Activated T-cell treated with anti-CD3 and anti-CD28 coated beads for 24 hours (primary cell): ENCODE measurements at regions not wholly inside any gene's neighbourhood (a gene's known extent, or its start where the extent isn't known, plus 50 kb on each side); places are given as distances from the start of the nearest gene placed in this dataset.

Experiments used
- DNase-seq: peaks from one replicate; pipeline ENCODE4 v3.0.0-alpha.2; 2020; ENCODE audit warnings: low read depth

GRCh38 chr5:56587381-56588130, 227.8 kb upstream of the MAP3K1 start:
- no peak for DNase-seq

DNA sequence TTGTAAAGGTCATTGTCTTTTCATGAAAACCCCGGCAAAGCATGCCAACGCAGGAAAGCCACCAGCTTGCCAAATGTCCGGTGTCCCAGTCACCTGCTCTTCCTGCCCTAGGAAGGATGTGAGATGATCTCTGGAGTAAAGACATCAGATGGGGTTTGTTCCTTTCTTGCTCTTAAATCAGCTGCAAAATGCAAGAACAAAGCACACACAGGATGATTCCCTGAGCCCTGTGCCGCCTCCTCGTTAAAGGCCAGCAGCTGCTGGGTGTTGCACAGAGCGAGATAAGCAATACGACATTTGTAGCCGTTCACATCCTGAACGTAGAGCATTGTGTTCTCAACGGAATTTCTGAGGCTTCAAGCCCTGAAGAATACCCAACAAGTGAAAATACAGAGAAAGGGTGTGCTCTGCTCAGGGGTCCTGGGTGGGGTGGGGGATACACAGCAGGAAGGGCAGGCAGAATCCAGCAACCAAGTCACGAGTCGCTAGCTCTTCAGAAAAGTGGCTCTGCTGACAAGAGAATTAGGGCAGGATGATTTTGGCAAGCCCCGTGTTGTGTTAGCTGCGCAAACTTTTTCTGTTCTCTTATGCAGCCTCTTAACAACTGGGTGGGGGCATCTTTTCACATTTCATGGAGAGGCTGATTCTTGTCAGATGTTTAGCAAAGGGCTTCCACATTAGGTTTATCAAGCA, 229.2 kb upstream of the MAP3K1 start:
- DNase-seq, result no peak

GRCh38 chr5:56585461-56585860, 229.9 kb upstream of the MAP3K1 start:
- DNase-seq, result no peak

- no peak for DNase-seq
Measured at GRCh38 chr5:56581426-56581825, 233.9 kb upstream of the MAP3K1 start.

DNA sequence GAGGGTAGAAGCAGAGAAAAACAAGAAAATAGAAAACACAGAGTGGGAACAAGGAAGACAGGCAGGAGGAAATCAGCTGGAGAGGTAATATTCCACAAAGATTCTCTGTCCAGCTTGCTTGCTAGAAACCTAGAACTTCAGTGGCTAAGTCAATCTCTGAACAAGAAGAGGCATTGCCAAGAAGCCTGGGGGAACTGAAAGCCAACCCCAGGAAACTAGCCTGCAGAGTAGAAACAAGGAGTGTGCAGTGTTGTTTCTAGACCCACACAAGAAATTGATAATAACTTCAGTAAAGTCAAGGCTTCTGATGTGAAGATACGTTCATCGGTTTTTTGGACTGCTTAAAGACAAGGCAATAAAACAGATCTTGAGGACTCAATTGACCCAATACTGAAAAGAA, 234.5 kb upstream of the MAP3K1 start:
- DNase-seq, result no peak

DNA sequence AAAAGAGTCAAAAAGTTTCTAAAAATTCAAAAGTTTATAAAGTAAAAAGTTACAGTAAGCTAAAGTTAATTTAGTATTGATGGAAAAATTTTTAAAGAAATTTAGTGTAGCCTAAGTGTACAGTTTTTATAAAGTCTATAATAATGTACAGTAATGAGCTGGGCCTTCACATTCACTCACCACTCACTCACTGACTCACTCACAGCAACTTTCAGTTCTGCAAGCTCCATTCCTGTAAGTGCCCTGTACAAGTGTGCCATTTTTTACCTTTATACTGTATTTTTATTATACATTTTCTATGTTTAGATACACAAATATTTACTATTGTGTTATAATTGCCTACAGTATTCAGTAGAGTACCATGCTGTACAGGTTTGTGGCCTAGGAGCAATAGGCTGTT, 239.5 kb upstream of the MAP3K1 start:
- no peak for DNase-seq

DNA sequence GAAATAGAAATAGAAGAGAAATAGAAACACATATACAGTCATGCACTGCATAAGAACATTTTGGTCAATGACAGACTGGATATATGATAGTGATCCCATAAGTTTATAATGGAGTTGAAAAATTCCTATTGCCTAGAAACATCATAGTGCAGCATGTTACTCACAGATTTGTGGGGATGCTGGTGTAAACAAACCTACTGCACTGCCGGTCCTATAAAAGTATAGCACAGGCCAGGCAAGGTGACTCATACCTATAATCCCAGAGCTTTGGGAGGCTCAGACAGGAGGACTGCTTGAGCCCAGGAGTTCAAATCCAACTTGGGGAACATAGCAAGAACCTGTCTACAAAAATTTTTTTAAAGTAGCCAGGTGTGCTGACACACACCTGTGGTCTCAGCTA, 240.6 kb upstream of the MAP3K1 start:
- no peak for DNase-seq

DNA sequence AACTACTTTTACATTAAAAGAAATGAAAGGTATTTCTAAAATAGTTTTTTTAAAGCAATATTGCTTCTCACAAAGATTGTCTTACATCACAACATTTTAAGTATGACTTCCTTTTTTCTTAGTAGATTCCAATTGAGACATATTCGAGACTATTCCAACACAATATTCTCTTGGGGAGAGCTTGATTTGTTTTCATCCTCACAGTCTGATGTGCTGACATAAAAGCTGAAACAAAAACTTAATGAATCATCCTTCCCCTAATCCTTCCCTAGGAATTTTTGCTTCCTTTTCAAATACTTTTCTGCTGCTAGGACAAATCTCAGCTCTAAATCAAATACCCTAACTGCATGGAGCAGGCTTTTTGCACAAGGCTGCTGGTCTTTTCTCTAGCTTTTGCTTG, 245.8 kb upstream of the MAP3K1 start:
- no peak for DNase-seq

DNA sequence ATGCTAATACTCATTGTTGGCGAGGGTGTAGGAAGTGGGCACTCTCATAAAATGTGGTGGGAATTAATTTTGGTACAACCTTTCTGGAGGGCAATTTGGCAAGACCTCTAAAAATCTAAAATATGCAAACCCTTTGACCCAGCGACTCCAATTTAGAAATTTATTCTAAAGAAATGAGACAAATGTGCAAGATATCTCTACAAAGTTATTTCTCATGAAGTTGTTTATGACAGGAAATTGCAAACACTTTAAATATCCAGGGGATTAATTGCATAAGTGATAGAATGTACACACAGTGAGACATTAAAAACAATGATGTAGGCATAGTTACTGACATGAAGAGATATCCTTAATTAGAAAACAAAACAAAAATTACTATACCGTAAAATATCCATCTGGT, 246.3 kb upstream of the MAP3K1 start:
- DNase-seq, result no peak

- DNase-seq, result no peak
Measured at GRCh38 chr5:56567278-56567677, 248.1 kb upstream of the MAP3K1 start.

DNA sequence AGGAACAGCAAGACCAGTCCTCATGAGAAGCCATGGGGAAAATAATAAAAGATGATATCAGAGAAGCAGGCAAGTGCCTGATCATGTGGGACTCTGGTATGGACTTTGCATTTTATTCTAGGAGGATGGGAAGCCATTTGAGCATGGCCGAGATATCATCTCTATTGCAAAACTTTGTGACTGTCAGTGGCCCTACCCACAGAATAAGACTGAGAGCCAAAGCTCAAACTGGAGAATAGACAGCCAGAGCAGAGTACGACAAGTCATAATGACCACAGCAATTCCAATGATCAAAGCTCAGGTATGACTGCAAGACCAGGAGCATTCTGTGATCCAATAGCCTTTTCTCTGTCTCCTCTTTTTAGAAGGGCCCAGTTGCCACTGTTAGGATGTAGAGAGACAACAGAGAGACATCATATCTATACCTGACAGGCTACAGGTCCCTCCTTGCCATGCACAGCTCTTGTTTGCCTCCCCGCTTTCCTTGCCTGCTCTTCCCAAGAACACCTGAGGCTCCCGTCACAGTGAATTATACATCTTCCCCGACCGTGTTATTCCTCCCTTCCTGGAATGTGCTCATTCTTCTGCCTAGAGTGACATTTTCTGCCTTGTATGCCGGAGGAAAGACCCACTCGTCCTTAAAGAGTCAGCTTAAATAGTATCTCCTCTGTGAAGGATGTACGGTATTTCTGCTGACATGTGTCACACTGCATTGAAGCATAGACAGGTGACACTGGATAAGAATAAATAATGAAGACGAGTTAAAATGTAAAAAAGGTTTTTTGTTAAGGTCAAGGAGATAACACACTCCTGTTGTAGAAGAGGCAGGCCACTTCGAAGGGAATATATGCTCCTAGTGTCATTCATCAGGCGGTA, 248.7 kb upstream of the MAP3K1 start:
- DNase-seq, result no peak

- DNase-seq, result no peak
Measured at GRCh38 chr5:56565644-56566043, 249.7 kb upstream of the MAP3K1 start.

- no peak for DNase-seq
Measured at GRCh38 chr5:56565283-56565615, 250.1 kb upstream of the MAP3K1 start.

GRCh38 chr5:56564541-56565282, 250.6 kb upstream of the MAP3K1 start:
- DNase-seq, result no peak

DNA sequence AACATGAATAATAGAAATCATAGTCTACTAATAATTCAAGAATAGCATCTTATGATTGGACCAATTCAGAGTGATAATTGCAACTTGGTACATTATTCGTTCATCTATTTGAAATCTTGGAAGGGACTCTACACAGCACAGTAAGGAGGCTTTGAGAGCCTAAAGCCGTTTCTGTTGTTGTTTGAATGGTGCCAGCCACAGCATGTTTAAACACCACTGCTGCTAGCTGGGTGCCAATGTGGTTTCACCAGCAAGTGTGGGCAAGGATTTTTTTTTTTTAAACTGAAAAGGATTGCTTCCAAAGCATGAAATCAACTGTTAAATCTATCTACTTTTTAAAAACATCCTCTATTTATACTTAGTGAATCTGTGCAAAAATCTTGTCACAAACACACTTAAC, 253.9 kb upstream of the MAP3K1 start:
- no peak for DNase-seq

GRCh38 chr5:56558131-56558745, 257.1 kb upstream of the MAP3K1 start:
- no peak for DNase-seq

DNA sequence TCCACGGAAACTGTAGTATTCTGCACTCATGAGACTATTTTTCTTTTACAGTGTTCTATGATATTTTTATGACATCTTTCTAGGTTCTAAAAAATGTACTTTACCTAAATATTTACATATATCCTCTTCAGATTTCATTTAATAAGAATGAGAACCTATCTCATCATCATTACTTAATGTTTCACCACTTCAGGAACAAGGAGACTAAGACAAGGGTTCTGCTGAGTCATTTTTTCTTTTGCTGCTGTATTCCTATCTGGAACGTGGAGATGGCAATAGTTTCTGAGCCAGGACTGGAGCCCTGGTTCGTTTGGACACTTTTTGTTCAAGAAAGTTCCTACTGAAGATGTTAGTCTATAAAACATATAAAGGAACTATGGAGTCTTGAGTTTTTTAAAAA, 258.2 kb upstream of the MAP3K1 start:
- no peak for DNase-seq

DNA sequence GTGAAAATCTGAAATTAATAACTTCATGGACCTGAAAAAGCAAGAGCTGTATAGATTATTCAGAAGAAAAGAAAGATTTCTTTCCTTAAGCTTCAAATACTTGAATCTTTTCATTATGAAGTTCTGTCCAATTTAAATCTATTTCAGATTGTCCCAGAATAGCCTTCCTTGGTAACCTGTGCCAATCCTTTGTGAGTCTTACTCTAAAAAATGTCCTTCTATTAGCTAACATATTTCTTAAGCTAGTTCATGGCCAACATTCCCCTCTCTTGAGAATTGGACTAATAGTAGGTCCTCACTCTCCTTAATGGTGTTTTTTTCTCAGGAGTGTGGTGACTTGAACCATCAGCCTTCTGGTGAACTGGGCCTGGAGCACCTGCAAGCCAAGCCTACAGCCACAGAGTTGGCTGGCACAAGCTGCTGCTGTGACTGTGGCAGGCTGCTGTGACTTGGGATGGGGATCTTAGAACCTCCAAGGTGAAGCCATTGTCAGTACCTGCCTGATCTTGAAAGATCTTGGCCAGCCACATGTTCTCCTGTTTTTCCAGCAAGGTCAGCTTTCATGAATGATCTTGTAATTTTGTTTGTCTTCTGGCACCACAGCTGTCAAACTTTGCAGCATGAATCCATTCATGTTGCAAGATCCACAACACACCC, 262.6 kb upstream of the MAP3K1 start:
- no peak for DNase-seq

DNA sequence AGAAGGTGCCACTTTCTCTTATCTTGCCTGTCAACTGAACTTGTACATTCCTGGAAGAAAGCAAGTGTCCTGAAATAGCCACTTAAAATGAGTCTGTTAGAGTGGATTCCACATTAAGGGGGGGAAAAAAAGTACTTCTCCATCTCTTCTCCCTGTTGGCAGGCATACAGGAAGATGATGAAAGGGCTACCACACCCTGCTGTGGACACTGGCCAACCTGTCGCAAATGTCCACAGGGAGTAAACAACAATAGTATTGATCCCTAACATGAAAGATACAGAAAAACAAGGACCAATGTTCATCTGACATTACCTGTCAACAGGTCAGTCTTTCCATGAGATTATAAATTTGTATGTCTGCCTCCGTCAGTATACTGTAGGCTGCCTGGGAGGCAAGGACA, 265.1 kb upstream of the MAP3K1 start:
- DNase-seq, result no peak

GRCh38 chr5:56549096-56549886, 266.1 kb upstream of the MAP3K1 start:
- DNase-seq, result no peak

GRCh38 chr5:56545016-56545415, 270.3 kb upstream of the MAP3K1 start:
- no peak for DNase-seq
